HepG2 (cell line): ENCODE measurements at regions not wholly inside any gene's neighbourhood (a gene's known extent, or its start where the extent isn't known, plus 50 kb on each side); places are given as distances from the start of the nearest gene placed in this dataset.

ENCODE experiments used
- ATAC-seq: fragments of 200-7000 bp; cut with Tn5 transposase; 3 replicates; pipeline ENCODE4 v1.9.1; 2020; ENCODE audit warnings: mild to moderate bottlenecking, moderate library complexity
- BruUV-seq: library from RNA; stranded (reverse); fragments of 400-500 nt; replicated peaks from 2 replicates; lab custom pipeline; 2021; lab: Mats Ljungman, UMichigan
- CTCF ChIA-PET: fragments of 300-600 bp; formaldehyde crosslinking; extraction: SDS; loops from one replicate; lab custom pipeline; 2021; ENCODE audit warnings: low total read pairs, inconsistent platforms, low intra/inter-chr PET ratio; lab: Yijun Ruan, JAX
- POLR2A ChIA-PET: fragments of 350-600 bp; sonication (Branson Sonifier 250); formaldehyde crosslinking; loops from one replicate; lab custom pipeline; 2020; ENCODE audit warnings: antibody characterized with exemption, inconsistent platforms; lab: Yijun Ruan, JAX
- DNase-seq: peaks from one replicate; pipeline ENCODE4 v3.0.0-alpha.2; 2015; ENCODE audit warnings: low spot score
- FAIRE-seq: peaks from 3 replicates; lab custom pipeline; 2011; peaks lifted over from hg19 to GRCh38; lab: Jason Lieb, UNC
- H2AFZ ChIP-seq: one replicate; pipeline ENCODE4 v1.6.1; 2011; ENCODE audit warnings: low read length, inconsistent platforms
- H3K27ac ChIP-seq: fragments of 300-600 bp; 3 replicates; pipeline ENCODE4 v1.8.0; 2011; ENCODE audit warnings: mixed run types, mild to moderate bottlenecking, mixed read lengths, low read length, inconsistent platforms; ENCODE audit not compliant: insufficient read depth; ENCODE audit errors: extremely low read length
- H3K27me3 ChIP-seq, 2 experiments: fragments of 200-600 bp in 1 of 2; 2 replicates in 1 of 2; 3 replicates in 1 of 2; pipeline versions ENCODE4 v1.6.0 to v1.8.0; 2011; ENCODE audit warnings: low read length in 2 of 2, mild to moderate bottlenecking in 2 of 2, moderate library complexity in 2 of 2, inconsistent platforms in 1 of 2; ENCODE audit not compliant: insufficient read depth in 2 of 2, control insufficient read depth in 1 of 2
- H3K36me3 ChIP-seq, 2 experiments: fragments of 200-600 bp in 1 of 2; replicated peaks in 1 of 2; 2 replicates in 1 of 2; 3 replicates in 1 of 2; pipeline versions ENCODE4 v1.5.1 to v1.8.0; 2011; ENCODE audit warnings: low read length in 2 of 2, inconsistent platforms in 1 of 2; ENCODE audit not compliant: insufficient read depth in 2 of 2, control insufficient read depth in 1 of 2
- H3K4me1 ChIP-seq: 2 replicates; pipeline ENCODE4 v1.5.1; 2012; ENCODE audit warnings: low read length, inconsistent platforms; ENCODE audit not compliant: insufficient read depth
- H3K4me2 ChIP-seq: 2 replicates; pipeline ENCODE4 v1.6.0; 2011; ENCODE audit warnings: low read depth, low read length, inconsistent platforms
- H3K4me3 ChIP-seq, 3 experiments: fragments of 200-600 bp in 1 of 3; sonication (generic), shearing (Covaris generic) in 1 of 3; replicated peaks in 1 of 3; 2 replicates each; pipeline ENCODE4 v1.5.1; 2011 to 2016; ENCODE audit warnings: low read length in 3 of 3, inconsistent platforms in 2 of 3, low read depth in 2 of 3, mild to moderate bottlenecking in 2 of 3, control low read depth in 1 of 3, mixed read lengths in 1 of 3; ENCODE audit not compliant: insufficient read depth in 1 of 3
- H3K79me2 ChIP-seq: one replicate; pipeline ENCODE4 v1.6.1; 2011; ENCODE audit warnings: low read length, inconsistent platforms; ENCODE audit not compliant: insufficient read depth
- H3K9ac ChIP-seq: 2 replicates; pipeline ENCODE4 v1.6.0; 2011; ENCODE audit warnings: mild to moderate bottlenecking, low read depth, low read length, inconsistent platforms; ENCODE audit not compliant: insufficient read depth
- H3K9me3 ChIP-seq: 2 replicates; pipeline ENCODE4 v1.5.1; 2012; ENCODE audit warnings: mild to moderate bottlenecking, low read length
- H4K20me1 ChIP-seq: 2 replicates; pipeline ENCODE4 v1.6.0; 2011; ENCODE audit warnings: inconsistent platforms, mild to moderate bottlenecking, low read length, moderate library complexity; ENCODE audit not compliant: insufficient read depth
- CHD2 ChIP-seq: IDR thresholded peaks from 2 replicates; pipeline ENCODE4 v1.6.1; 2011; ENCODE audit warnings: low read depth, low read length, improper control_type of control experiment
- FOXP1 ChIP-seq, 2 experiments: fragments of 450-650 bp in 1 of 2; IDR thresholded peaks; 2 replicates each; pipeline ENCODE4 v1.6.1; 2017 to 2018; ENCODE audit warnings: antibody characterized with exemption in 1 of 2
- JUNB ChIP-seq: sonication (generic); formaldehyde crosslinking; IDR thresholded peaks from 2 replicates; pipeline ENCODE4 v1.8.0; 2022; ENCODE audit warnings: missing genetic modification reagents, mild to moderate bottlenecking, borderline replicate concordance
- KLF16 ChIP-seq, 2 experiments: sonication (generic) in 1 of 2; formaldehyde crosslinking in 1 of 2; IDR thresholded peaks; 2 replicates each; pipeline versions ENCODE4 v1.6.1 to v1.8.0; 2016 to 2023; ENCODE audit warnings: missing genetic modification reagents in 2 of 2, missing compliant biosample characterization in 1 of 2
- NR2C2 ChIP-seq: sonication (generic); formaldehyde crosslinking; IDR thresholded peaks from 2 replicates; pipeline ENCODE4 v1.4.0; 2020; ENCODE audit warnings: missing genetic modification reagents, mild to moderate bottlenecking, moderate library complexity, borderline replicate concordance
- ZNF205 ChIP-seq: IDR thresholded peaks from 2 replicates; pipeline ENCODE4 v1.6.1; 2018; ENCODE audit warnings: missing biosample characterization, missing genetic modification reagents
- ZNF501 ChIP-seq: sonication (generic); formaldehyde crosslinking; IDR thresholded peaks from 2 replicates; pipeline ENCODE4 v1.5.1; 2020; ENCODE audit warnings: mild to moderate bottlenecking, moderate library complexity, missing genetic modification reagents
- ZNF546 ChIP-seq: sonication (generic); formaldehyde crosslinking; conservative IDR thresholded peaks from 2 replicates; pipeline ENCODE4 v1.8.1; 2023; ENCODE audit warnings: mild to moderate bottlenecking, missing genetic modification reagents
- ZNF615 ChIP-seq: sonication (generic); formaldehyde crosslinking; IDR thresholded peaks from 2 replicates; pipeline ENCODE4 v1.5.0; 2020; ENCODE audit warnings: mild to moderate bottlenecking, missing genetic modification reagents, borderline replicate concordance
- in situ Hi-C: cut with HindIII; loops from 2 replicates; pipeline ENCODE4 v1.10.0; 2017; ENCODE audit warnings: low pct_unique_long_range_greater_than_20kb; ENCODE audit not compliant: extremely low pct_ligation_motif_present
- intact Hi-C: fragments of 100-400 bp; cut with micrococcal nuclease; formaldehyde crosslinking; loops from one replicate; pipeline ENCODE4 v1.10.0; 2022; ENCODE audit not compliant: unreplicated experiment
- TF ChIP-seq, protein P1 (sequence below): sonication (generic); formaldehyde crosslinking; IDR thresholded peaks from 2 replicates; pipeline ENCODE4 v1.4.0; 2020; ENCODE audit warnings: mild to moderate bottlenecking, missing genetic modification reagents

DNA sequence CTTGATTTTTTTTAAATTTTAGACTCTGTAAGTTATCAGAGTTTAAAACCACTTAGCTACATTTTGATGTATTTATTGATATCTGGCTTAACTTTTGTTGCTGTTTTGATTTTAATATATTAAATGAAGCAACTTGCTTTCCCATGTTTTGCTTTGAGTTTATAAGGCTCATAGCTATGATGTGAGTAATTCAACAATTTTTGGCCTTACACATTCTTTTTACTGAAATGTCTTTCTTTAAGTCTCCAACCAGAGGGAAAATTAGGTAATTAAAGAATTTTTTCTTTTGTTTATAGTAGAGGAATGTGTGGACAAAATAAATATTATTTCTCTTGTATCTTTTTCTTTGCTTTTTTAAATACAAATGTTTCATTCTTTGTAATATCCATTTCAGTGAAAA lies 258.3 kb upstream of the ADAMTS5 start:
- in situ Hi-C loops (no loop called here), intact Hi-C loops (no loop called here)
- H3K36me3 ChIP-seq, result no peaks in the 10 kb centered on the region
- H3K4me3 ChIP-seq, result no peak overlapping the region
- H3K4me1 ChIP-seq, result no peaks in the 10 kb centered on the region
- no peak for ATAC-seq
- no peaks in the 10 kb centered on the region for H3K27me3 ChIP-seq
- H4K20me1 ChIP-seq, result no peaks in the 10 kb centered on the region
- BruUV-seq, result no TSS peak
- peaks cover 85% of the 10 kb centered on the region for H3K9me3 ChIP-seq
- H2AFZ ChIP-seq, result no peak overlapping the region
- TF ChIP-seq FOXP1 (IDR thresholded peaks at IDR 0.05) (no peak), FOXP1 (CRISPR knock-in tag; IDR thresholded peaks at IDR 0.05) (no peak), ZNF501 (CRISPR knock-in tag) (no peak), ZNF205 (CRISPR knock-in tag) (no peak), ZNF546 (no peak), KLF16 (CRISPR knock-in tag; IDR thresholded peaks at IDR 0.05) (no peak), ZNF615 (no peak), CHD2 (no peak), NR2C2 (CRISPR knock-in tag) (no peak)
- TF ChIP-seq, protein P1, sequence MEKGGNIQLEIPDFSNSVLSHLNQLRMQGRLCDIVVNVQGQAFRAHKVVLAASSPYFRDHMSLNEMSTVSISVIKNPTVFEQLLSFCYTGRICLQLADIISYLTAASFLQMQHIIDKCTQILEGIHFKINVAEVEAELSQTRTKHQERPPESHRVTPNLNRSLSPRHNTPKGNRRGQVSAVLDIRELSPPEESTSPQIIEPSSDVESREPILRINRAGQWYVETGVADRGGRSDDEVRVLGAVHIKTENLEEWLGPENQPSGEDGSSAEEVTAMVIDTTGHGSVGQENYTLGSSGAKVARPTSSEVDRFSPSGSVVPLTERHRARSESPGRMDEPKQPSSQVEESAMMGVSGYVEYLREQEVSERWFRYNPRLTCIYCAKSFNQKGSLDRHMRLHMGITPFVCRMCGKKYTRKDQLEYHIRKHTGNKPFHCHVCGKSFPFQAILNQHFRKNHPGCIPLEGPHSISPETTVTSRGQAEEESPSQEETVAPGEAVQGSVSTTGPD (CRISPR knock-in tag), result no peak
- FAIRE-seq, result no peak
- ChIA-PET POLR2A (no interaction called here), CTCF (no interaction called here)
- H3K9ac ChIP-seq, result no peak overlapping the region
- no peak overlapping the region for H3K27ac ChIP-seq
- no peak overlapping the region for H3K4me2 ChIP-seq
- no peaks in the 10 kb centered on the region for H3K79me2 ChIP-seq
- DNase-seq, result no peak

DNA sequence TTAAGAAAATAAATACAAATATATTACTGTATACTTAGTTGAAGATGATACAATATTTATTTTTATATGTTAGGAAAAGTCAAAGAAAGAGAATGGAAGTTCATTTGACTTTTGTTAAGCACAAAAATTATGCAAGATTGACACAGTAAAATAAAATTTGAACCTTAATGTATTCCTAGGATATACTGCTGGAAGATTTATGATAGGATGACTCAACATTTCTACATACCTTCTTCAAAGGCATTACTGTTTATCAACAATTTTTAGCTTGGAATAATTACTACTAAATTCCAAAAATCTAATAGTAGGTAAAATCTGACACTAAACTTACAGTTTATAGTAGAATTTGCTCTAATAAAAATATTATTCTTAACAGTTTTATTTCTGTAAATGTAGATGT lies 257.3 kb upstream of the ADAMTS5 start:
- in situ Hi-C loops (no loop called here), intact Hi-C loops (no loop called here)
- Histone ChIP-seq H3K4me2 (no peak overlapping the region), H3K9me3 (peaks cover 85% of the 10 kb centered on the region), H3K27ac (no peak overlapping the region), H4K20me1 (no peaks in the 10 kb centered on the region), H3K36me3 (no peaks in the 10 kb centered on the region), H3K9ac (no peak overlapping the region), H2AFZ (no peak overlapping the region), H3K4me3 (no peak overlapping the region), H3K27me3 (no peaks in the 10 kb centered on the region), H3K4me1 (no peaks in the 10 kb centered on the region), H3K79me2 (no peaks in the 10 kb centered on the region)
- CTCF ChIA-PET, result no interaction called here
- BruUV-seq, result no TSS peak
- ATAC-seq (no peak), DNase-seq (no peak), FAIRE-seq (no peak)
- no peak for TF ChIP-seq JUNB (CRISPR knock-in tag)
- POLR2A ChIA-PET, result no interaction called here
